T-helper 9 cell (primary cell): ENCODE measurements at regions not wholly inside any gene's neighbourhood (a gene's known extent, or its start where the extent isn't known, plus 50 kb on each side); places are given as distances from the start of the nearest gene placed in this dataset.

Source experiments
- DNase-seq: peaks from one replicate; pipeline ENCODE4 v3.0.0-alpha.2; 2020

GRCh38 chr1:5404412-5405203 lies 587.6 kb downstream of the NPHP4 start:
- no peak for DNase-seq

DNA sequence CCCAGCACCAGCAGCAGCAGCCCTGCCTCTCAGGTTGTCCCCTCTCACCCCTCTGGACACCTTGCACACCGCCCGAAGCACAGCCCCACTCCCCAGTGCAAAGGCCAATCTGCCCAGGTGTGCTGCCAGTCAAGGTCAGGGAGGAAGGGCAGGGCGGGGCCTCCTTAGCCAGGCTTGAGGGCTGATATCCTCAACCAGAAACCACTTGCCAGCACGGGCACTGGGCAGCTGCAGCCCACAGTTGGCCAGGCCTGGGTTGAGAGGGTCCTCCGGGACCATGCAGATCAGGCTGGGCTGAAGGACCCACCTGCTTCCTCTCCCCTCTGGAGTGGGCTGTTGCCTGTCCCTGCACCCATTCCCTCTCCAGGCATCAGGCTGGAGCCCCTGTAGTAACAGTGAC lies 588.3 kb downstream of the NPHP4 start:
- DNase-seq: no peak

GRCh38 chr1:5402618-5403017 lies 589.6 kb downstream of the NPHP4 start:
- no peak for DNase-seq

DNA sequence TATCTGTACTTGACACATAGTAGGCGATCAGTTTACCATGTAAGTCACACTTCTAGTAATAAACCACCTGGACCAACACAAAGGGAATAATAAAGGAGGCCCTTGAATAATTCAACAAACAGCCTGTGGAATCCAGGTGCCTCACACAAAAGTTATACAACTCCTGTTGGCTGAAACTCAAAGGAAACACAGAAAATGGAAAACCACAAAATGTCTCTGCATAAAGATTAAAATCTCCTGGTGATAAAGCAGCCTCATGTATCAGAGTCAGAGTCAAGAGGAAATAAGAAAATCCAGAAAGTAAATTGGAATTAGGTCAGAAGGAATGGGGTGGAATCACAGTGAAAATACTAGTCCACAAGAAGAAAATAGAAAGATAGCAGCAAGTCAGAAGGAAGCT lies 592.5 kb downstream of the NPHP4 start:
- no peak for DNase-seq

GRCh38 chr1:5396593-5396992 lies 595.6 kb downstream of the NPHP4 start:
- DNase-seq: no peak

- DNase-seq: no peak
These were observed 598.1 kb downstream of the NPHP4 start for GRCh38 chr1:5394111-5394510.

GRCh38 chr1:5393603-5394002 lies 598.6 kb downstream of the NPHP4 start:
- DNase-seq: no peak

DNA sequence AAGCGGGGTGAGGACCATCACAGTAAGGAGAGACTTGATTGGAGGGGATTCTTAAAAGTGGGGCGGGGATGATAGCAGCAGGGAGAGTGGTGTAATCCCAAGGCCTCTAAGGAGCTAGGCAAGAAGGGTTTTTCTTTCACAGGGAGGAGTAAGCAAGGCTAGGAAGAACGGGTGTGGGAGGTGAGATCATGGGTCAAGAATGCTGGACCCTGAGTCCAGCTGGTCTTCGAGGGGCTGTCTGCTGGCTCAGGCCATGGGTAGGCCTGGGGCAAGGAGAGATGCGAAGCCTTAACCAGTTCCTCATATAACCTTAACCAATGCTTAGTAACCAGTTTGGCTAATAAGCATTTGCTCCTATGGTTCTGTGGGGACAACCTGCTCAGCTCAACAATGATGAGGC lies 599.1 kb downstream of the NPHP4 start:
- no peak for DNase-seq

- DNase-seq: no peak
These were observed 600.5 kb downstream of the NPHP4 start for GRCh38 chr1:5391725-5392124.

DNA sequence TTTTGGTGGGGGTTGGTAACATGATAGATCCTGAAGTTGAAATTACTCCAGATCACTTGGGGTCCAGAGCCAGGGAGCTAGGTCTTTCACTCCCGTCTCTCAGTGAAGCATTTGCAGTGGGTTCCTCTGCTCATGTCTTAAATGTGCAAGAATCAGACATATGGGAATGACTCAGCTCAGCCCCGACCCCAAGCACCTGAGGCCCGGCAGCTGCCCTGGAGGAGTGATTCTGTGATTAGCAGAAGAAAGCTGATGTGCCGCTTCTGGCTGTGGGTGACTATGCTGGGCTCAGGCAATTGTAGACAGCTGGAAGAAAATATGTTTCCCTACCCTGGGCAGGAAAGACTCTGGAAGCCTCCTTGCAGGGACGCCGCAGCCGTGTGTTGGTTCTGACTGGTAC lies 601.7 kb downstream of the NPHP4 start:
- no peak for DNase-seq

DNA sequence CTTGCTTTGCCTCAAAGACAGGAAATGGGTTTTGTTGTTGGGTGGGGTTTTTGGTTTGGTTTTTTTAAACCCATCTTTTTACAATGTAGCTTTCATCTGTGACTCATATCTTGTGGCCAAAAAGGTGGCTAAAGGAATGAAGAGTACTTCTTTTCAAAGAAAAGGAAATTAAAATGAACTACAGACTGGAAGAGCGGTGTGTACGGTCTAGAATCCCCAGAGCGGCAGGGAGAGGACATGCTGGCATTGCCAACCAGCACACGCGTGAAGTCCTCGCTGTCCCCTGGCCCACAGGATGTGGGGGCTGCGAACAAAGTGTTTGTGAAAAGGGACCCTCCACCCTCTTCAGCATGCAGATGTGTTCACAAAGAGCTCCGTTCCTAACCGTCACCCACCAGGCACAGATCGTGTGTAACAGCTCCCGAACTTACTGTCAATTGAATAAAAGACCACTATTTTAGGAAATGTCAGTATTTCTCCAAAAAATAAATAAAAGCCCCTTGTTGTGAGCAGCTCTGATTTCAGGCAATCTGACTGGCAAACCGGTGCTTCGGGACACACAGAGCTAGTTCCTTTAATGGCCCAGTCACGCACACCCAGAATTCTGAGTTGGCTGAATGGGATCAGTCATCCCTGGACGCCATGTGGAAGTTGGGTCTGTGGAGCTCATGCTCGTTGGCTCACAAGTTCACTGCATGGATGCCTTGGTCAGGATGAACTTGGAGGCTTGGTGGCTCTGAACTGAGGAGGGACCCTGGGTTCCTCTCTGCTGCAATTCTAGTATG lies 602.9 kb downstream of the NPHP4 start:
- DNase-seq: no peak

DNA sequence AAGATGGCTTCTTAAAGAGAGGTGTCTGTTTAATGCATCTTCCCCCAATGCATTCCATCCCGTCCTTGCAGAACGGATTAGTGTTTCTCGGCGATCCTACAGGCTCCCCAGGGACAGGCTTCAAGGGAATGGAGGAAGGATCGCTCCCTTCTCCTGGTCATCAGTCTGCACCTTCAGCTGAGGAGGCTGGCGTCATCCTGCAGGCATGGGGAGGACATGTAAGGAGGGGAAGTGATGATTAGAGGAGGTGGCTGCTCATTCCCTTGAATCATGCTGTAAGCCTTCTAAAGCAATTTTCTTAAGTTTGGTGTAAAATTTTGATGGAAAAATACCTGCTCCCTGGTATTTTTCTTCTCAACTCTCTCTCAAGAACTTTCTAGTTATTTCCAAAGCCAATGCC lies 603.6 kb downstream of the NPHP4 start:
- DNase-seq: no peak

DNA sequence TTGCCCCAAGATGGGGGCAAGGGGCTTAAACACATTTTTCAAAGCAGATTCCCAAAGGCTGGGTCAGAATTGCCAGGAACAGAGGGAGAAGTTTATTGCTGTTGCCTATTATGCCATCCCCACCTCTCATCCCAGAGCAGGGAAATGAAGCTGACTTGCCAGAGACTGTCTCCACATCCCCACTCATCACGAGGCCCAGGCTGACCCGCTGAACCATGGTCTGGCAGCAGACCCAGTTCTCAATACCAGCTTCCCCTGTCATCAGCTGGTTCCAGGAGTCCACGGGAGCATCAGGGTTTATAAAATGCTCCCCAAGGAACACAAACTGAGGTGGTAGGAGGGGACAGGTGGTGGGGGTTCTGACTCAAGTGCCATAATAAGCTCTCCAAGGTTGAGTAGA lies 605.9 kb downstream of the NPHP4 start:
- DNase-seq: no peak

DNA sequence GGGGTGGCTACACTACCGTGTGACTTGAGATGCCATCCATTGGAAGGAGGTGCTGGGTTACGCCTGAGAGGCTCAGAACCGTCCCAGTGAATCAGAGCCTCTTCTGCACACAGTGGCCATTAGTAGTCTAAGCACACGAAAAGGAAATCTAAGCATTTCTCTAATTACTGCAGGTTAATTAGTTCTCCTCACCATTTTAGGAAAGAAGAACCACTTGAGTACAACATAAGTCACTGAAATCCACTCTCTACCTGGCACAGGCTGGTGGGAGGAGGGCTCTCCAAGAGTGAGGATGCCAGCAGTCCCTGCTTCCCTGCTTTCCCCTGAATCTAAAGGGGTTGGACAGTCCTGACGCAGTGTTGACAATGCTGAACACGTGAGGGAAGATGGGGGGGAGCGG lies 606.3 kb downstream of the NPHP4 start:
- DNase-seq: no peak

DNA sequence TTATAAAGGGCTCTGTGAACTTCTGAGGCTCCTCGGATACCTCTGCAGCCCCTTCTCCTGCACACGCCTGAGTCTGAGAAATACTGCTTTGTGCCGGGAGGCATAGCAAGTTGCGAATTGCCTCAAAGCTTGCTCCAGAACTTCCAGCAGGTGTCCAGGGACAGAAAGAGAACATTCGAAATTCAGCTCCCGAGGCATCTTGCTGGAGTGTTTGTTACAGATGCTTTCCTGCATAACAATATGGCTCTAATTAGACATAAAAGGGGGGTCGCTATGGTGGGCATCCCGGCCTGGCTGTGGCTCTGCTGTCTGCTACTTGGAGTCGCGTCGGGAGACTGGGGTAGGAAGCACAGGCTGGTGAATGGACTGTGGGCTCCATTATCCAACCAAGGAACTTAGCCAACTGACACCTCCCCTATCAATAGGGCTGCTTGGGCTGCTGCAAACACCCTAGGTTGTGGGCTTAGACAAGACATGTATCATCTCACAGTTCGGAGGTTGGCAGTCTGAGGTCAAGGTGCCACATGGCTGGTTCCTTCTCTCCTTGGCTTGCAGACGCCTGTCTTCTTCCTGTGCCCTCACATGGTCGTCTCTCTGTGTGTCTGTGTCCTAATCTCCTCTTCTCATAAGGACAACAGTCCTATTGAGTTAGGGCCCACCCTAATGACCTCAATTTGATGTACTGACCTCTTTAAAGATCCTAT lies 607.0 kb downstream of the NPHP4 start:
- no peak for DNase-seq

DNA sequence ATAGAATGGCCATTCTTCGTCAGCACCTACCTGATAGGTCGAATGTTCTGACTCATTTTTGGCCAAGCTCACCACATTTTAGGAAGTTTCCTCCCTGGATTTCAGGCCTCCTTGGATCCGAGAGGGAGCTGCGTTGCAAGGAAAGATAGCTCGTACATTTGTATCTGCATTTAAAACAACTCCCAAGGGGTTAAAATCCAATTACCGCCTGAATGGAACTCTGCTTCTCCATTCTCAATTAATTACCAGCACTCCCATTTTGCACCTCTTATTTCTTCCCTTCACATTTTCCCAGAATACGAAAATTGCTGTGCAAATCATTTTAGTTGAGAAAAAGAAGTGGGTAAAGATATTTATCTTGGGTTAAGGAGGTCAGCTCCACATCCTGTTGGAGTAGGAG lies 610.7 kb downstream of the NPHP4 start:
- no peak for DNase-seq

DNA sequence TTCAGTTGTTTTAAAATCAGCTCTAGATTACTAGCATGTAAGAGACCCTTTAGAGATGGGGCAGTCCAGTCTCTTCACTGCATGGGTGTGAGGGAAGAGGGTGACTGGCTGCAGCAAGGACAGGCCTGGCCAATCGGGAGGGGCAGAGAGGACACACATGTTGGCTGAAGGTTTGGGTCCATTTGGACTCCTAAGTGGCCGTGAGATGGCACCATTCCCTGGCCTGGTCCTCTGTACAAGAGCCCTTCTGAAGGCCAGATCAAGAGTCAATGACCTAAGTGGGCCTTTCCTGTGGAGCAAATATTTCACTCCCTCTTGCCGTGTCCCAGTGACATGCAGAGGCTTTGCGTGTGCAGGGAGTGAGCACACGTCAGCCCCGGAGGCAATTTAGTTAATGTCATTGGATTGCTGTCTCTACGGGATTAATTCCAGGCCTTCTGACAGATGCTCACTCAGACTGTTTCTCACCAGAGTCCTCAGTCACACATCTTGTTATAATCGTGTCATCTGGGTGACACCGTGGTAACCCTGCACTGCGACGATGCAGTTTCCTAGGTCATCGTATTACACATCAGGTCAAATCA lies 613.0 kb downstream of the NPHP4 start:
- DNase-seq: no peak

DNA sequence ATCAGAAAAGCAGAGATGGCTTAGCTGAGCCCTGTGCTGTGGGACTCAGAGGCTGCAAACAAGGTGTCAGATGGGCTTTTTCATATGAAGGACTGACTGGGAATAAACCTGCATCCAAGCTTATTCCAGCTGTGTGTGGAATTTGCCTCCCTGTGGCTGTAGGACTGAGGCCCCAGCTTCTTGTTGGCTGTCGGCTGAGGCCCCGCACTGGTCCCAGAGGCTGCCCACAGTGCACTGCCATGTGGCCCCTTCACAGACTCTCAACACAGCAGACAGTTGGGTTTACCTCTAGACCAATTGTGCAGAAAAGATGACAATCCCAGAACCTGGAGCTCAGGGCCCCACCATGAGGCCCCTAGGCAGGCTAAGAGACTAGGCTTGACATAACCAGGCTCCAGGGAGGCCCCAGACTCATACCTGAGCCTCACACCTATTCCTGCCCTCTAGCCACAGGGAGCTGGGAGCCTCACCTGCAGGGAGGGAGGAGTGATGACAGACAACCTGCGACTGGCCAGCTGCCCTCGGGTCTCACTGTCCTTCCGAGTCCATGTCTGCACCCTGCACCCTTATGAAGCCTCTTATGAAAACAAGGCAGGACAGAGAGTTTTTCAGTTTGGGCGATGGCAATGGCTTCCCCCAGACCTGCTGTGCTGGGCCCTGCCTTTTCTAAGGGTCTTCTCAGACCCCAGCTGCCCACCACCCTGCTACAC lies 615.5 kb downstream of the NPHP4 start:
- no peak for DNase-seq

DNA sequence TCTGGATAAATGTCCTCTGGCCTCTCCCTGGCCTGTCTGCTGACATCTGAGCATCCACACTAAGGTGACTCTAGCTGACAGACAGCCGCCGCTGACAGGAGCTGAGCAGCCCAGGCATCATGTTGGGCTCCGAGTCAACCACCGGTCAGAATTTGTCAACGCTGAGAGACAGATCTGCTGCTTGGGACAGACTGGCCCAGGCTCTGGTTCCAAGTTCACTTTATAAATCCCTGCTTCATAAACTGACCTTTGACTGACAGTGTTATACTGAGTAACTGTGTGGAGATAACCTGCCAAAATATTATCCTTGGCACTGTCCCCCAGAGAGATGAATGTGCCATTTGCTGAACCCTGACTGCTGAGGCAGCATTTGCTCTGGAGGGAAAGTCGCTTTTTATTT lies 616.7 kb downstream of the NPHP4 start:
- no peak for DNase-seq

GRCh38 chr1:5374192-5374591 lies 618.0 kb downstream of the NPHP4 start:
- no peak for DNase-seq

DNA sequence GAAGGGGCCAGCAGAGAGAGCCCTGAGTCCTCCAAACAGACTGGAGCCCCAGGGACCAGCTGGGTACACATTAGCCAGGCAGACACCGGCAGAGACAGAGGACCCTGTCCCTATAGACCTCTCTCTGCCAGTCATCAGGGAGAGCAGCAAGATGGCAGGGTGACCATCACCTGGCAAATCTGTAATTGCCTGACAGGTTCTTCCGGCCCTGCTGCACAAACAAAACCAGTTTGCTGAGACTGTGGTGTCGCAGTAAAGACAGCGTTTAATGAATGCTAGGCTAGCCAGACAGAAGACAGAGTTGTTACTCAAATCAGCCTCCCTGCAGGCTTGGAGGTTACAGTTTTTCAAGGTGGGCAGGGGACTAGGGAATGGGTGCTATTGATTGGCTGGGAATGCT lies 618.9 kb downstream of the NPHP4 start:
- no peak for DNase-seq

DNA sequence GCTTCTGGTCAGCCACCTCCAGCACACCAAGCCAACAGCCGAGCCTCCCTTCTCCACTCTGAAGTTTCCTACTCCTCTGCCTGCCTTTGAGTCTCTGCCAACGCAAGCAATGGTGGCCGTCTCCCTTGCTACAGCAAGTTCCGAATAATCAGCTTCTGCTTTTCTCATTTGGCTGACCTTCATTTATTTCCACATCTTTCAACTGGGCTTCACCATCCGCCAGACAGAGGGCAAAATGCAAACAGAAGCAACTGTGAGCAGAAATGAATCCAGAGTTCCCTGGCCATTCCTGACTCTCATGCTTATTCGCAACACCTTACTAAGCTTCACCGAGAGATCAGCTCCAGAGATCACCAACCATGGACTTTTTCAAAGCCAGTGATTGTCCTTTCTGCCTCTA lies 621.0 kb downstream of the NPHP4 start:
- no peak for DNase-seq

- DNase-seq: no peak
These were observed 621.9 kb downstream of the NPHP4 start for GRCh38 chr1:5370311-5370710.
